Stimulated activated CD8-positive, alpha-beta memory T cell treated with anti-CD3 and anti-CD28 coated beads, Interleukin-12 subunit alpha, Interleukin-12 subunit beta, amount 100 ng/mL, for 24 hours (primary cell): ENCODE measurements at regions not wholly inside any gene's neighbourhood (a gene's known extent, or its start where the extent isn't known, plus 50 kb on each side); places are given as distances from the start of the nearest gene placed in this dataset.
"Not testable (repeated sequence)": the region's sequence is repeated elsewhere in the genome, so short reads cannot be mapped to it uniquely, and the experiment has no call there.

Experiments used
- DNase-seq: peaks from one replicate; pipeline ENCODE4 v3.0.0-alpha.2; 2020; ENCODE audit errors: extremely low read depth

DNA sequence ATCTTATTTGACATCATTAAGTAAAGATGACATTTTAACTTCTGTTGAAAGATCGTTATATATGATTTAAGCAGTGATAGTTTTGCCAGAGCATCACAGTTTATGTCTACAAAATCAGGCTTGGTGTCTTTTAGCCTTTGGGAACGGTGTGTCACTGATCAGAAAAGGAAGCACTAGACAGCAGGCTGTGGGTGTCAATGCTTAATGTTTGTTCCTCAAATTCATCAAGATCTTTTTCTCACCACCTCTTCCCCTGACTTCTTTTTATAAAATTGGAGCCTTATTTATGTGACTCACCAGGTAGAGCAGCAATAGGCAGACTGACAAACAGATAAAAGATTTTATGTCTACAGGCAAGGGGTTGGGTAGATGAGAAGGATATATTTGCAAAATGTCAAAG lies 1558.5 kb downstream of the EFNB2 start:
- DNase-seq = no peak

DNA sequence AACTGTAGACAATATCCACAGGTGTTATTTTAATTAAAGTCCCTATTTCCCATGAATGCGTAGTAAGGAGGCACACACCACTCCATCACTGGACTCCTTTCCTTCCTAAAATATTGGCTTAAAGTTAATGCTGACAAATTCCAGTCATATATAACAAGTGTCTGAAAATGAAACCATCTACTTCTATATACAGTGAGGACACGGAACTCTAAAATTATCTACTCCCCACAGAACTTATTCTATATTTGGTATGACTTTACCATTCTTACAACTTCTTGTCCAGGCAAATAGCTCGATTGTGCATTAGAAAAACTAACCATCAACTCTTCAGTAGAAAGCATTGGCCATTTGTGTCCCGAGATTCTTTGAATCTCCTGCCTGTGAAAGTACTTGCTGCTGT lies 1560.2 kb downstream of the EFNB2 start:
- no peak for DNase-seq

DNA sequence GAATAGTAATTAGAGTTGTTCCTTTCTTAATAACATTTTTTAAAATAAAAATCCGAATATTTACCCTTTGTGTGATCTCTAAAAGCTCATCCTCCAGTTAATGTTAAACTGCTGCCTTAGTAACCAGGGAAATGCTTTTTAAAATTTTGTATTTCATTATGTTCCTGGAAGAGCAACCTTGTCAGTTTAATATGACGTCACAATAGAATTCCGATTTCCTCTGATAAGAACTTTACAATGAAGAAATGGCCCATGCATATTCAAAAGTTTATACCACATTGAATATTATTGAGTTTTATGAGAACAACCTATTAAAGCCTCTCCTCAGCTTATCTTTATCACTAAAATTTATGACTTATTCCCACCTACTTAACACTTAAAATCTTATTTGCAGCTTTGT lies 1566.6 kb downstream of the EFNB2 start:
- DNase-seq = no peak

DNA sequence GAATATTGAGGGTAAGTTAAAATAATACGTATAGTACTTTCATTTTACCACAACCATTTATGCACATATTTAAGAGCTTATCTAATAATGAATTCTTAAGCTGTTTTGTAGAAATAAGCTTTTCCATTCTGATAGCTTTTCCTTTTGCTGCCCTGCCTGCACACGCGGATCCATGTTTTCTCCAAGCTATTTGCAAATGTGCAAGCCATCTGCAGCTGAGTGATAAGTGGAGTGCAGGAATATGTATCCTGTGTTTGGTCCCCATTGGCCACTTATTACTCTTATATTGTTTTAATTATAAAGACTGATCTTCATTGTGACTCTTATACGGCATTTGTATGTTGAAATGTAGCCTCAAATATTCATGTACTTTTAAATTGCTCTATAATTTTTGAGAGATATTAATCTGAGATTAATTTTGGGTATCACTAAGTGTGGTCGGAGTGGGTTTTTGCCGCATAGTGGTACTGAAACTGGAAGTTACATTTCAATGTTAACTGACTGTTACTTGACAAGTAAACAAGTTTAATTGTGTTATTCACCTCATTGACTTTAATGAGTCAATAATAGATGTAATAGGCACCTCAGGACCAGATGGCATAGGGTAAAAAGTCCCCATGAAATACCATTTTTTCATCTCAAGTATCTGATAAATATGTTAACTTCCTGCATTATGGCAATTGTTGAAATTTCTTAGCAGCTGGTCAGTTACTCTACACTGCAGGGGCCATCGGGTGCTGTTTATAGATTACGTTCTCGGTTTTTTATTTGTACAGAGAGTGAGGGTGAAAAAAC lies 1567.4 kb downstream of the EFNB2 start:
- no peak for DNase-seq

GRCh38 chr13:104967376-104967775 lies 1568.1 kb downstream of the EFNB2 start:
- DNase-seq = no peak

- DNase-seq = no peak
Observed at GRCh38 chr13:104962411-104962810, 1573.1 kb downstream of the EFNB2 start.

GRCh38 chr13:104961246-104961645 lies 1574.2 kb downstream of the EFNB2 start:
- DNase-seq = no peak

DNA sequence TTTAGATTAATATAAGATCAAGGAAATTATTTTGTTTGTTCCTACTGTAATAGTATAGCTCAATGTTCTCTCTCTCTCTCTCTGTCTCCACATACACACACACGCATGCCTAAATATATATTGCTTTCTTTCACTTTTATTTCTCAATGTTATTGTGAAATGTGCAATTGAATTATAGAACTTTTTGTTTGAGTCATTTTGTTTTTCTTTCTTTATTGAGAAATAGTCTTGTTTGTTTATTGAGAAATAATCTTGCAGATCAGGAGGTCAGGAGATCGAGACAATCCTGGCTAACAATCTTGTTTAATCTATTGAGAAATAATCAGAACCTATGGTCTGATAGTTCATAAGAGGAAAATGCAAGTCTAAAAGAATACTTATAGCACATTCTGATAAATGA lies 1581.3 kb downstream of the EFNB2 start:
- no peak for DNase-seq

- no peak for DNase-seq
Observed at GRCh38 chr13:104953588-104953987, 1581.9 kb downstream of the EFNB2 start.

DNA sequence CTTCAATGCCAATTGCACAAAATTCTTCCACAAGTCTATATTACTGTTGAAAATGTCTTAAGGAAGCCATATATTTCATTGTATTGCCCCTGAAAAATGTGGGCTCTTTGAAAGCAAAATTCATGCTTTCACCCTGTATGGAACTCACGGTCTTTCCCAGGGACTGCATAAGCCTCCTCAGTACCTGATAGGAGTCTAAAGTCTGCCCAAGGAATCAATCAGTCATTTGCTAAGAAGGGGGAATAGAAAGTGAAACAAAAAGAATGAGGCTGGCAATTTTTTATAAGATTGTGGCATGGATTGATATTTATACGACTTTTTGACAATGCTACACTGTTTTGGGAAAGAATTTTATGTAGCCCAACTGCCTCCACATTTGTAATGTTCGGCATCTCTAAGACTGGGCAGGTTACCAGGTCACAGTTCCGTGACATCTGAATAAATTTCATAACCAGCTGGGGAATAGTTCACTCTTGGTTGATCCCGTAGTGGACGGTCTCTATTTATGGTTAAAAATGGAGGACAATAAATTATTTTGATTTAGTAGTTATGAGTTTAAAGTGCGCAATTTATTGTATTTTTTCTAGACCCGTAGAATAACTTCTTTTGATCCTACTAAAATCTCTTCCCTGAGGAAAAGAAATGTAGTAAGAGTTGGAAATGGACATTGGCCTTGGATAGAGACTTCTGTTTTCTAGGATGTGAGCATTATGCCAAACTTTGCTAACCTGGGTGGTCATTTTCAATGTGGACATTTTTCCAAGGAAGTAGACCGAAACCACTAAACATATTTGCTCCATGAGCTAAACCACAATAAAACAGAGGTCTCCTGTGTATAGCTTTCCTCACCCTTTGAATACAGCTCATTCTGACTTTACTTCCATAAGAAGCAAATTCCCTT lies 1585.4 kb downstream of the EFNB2 start:
- DNase-seq = no peak

DNA sequence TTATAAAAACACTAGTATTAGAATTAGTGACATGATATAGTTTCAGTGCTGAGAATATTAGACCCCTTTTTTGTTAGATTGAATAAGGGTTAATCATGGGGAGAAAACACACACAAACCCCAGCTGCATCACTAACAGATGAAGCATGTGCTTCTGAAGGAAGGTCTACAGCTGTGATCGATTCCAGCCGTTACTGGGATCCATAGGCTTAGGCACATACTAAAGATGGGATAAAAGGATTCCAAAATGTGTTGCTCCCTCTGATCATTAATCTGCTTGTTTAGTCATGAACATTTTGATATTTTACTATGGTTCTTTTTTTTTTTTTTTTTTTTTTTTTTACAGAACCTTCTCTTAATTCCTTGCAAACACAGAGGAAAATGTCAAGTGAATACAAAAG lies 1591.3 kb downstream of the EFNB2 start:
- no peak for DNase-seq

GRCh38 chr13:104943331-104943730 lies 1592.1 kb downstream of the EFNB2 start:
- no peak for DNase-seq

GRCh38 chr13:104937881-104938280 lies 1597.6 kb downstream of the EFNB2 start:
- no peak for DNase-seq

DNA sequence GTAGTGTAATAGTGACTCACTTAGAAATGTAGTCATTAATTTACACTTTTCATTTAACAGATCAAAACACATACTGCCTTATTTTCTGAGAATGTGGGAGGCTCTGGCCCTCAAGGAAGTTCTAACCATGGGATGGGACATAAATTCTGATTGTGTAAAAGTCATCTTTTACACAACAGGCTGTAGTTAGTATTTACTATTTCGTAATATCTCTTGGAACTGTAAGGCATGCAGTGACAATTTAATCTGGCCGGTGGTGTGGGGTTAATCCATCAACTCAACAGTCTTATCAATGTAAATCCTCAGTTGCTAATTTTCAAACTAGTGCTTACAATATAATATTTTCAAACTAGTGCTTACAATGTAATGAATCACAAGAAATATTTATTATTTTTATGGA lies 1599.2 kb downstream of the EFNB2 start:
- DNase-seq = no peak

DNA sequence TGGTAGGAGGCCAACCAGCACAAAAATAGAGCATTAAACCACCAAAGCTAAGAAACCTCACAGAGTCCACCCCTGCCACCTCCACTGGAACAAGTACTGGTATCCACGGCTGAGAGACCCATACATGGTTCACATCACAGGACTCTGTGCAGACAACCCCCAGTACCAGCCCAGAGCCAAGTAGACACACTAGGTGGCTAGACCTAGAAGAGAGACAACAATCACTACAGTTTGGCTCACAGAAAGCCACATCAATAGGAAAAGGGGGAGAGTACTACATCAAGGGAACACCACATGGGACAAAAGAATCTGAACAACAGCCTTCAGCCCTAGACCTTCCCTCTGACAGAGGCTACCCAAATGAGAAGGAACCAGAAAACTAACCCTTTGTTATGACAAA lies 1614.9 kb downstream of the EFNB2 start:
- DNase-seq = not testable (repeated sequence)

DNA sequence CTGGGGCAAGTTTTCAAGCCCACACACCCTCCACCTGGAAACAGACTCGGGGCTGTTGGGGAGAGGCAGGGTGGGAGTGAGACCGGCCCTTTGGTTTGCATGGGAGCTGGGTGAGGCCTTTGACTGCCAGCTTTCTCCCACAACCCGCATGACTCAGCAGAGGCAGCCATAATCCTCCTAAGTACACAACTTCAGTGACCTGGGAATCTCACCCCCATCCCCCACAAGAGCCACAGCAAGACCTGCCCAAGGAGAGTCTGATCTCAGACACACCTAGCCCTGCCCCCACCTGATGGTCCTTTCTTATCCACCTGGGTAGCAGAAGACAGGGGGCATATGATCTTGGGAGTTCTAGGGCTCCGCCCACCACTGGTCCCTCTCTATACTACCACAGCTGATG lies 1615.4 kb downstream of the EFNB2 start:
- no peak for DNase-seq

DNA sequence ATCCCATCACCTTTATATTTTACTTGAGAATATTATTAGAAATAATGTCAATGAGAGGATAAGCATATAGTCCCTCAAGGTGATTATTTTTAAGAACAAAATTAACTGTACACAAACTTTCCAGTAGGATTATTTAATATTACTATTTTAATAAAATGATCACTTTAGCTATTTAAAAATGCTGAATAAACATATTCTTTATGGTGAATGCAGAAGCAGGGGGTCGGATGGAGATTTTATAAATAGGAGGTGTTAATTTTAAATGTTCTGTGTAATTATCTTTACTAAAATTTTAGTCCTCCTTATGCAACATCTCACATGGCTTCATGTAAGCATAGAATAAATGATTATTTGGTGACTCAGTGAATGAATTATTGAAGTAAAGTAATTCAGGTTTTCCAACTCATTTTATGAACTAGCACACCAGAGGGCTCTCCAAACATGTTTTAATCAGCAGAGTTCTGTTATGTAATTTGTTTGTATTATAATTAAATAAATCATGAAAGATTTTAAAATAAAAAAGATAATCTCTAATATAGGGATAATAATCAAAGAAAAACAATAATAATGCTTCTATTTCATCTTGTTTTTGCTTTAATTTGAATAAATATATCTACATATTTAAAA lies 1635.2 kb downstream of the EFNB2 start:
- DNase-seq = no peak

DNA sequence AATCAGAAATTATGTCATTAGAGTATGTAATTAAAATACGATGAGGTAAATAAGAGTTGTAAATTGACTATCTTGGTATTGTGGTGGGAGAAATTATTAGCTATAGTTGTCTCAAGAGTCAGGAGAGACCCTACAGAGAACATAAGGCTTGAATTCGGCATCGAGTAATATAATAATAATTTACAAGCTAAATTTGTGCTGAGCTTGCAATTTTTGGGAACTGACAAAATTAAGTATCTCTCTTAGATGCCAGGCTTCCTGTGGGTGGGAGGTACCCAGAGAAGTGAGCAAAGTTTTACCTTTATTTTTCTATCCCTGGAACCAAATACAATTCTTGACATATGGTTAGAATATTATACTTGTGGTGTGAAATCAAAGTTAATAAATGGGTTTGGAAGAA lies 1637.0 kb downstream of the EFNB2 start:
- DNase-seq = no peak

DNA sequence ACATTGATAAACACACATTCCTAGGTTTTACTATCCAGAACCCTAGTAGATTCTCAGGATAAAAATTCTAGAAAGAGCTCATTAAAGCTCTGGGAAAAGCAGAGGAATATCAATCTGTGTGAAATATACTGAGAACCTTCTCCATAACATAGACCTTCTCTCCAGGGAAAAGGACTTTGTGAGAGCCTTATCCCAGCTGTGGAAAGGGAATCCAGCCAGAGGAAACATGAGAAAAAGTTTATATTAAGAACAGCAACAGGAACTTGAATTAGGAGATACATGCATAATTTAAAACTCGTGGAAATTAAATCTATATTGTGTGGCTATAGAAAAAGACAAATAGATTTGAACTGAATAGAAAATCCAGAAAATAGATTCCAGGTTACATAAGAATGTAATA lies 1639.9 kb downstream of the EFNB2 start:
- no peak for DNase-seq

GRCh38 chr13:104875038-104875754 lies 1660.3 kb downstream of the EFNB2 start:
- no peak for DNase-seq

DNA sequence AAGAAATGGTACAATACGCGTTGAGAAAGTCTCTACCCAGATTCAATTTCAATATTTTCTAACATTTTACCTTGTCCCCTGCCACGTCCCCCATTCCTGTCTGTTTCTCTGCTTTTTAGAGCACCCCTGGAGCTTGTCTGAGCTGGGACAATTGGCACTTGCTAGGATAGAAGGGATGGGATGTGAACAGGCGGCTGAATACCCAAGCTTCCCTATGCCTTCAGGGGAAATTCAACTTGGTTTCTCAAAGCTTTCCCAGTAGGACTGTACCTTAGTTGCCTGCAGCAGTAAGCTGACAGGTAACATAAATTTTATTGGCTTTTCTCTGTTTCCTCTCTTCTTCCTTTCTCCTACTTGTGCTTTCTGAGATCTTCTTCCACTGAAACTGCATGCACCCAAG lies 1663.3 kb downstream of the EFNB2 start:
- no peak for DNase-seq

DNA sequence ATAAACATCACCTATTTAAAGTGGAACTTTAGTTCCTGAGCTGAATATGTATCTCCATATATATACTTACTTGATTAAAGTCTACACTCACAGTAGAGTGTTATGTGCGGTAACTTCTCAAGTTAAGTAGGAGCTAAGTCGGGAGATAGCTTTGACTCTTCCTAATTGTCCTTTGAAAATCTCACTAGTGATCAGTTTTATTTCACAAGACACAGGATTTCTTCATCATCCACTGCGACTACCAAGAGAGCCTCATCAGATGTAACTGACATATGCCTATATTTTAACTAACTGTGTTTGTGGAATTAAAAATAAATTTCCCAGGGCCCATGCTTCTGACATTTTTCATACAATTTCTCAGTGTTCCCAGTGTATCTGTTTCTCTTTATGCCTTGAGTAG lies 1664.0 kb downstream of the EFNB2 start:
- DNase-seq = no peak
